Neural progenitor cell (in vitro differentiated cells): ENCODE measurements at regions not wholly inside any gene's neighbourhood (a gene's known extent, or its start where the extent isn't known, plus 50 kb on each side); places are given as distances from the start of the nearest gene placed in this dataset.

Source experiments
- CTCF ChIP-seq: fragments of 200-600 bp; sonication (generic); IDR thresholded peaks from 2 replicates; pipeline ENCODE4 v1.5.1; 2017; ENCODE audit warnings: antibody characterized with exemption, mild to moderate bottlenecking
- EZH2 ChIP-seq: fragments of 200-600 bp; sonication (generic); IDR thresholded peaks from 2 replicates; pipeline ENCODE4 v1.6.1; 2017; ENCODE audit warnings: antibody characterized with exemption, mild to moderate bottlenecking, moderate library complexity

DNA sequence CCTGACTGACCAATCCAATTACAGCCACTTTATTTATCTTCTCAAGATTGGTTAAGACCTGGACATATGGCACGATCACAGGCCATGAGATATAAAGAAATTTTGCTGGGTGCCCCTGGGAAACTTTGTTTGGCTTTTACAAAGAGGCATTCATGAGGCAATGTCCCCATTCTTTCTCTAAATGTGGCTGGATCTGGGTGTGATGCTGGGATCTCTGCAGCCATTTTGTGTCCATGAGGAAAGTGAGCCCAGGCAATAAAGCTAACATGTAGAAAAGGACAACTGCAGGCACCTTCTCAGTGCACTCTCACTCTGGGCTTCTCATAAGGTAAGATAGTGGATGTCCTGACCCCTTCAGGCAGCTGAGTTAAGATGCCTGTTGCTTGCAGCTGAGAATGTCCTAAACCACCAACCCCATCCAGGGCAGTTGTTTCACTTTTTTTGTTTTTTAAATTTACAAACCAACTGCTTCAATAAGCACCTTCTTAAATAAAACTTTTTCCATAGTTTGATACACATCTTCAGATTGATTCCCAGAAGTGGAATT lies 372.3 kb downstream of the MIAT start:
- no peak for TF ChIP-seq CTCF
- TF ChIP-seq EZH2 = no peak
